GM12878 (cell line): ENCODE measurements at regions not wholly inside any gene's neighbourhood (a gene's known extent, or its start where the extent isn't known, plus 50 kb on each side); places are given as distances from the start of the nearest gene placed in this dataset.

Experiments used
- MYC ChIP-seq: IDR thresholded peaks from 2 replicates; pipeline ENCODE4 v1.6.1; 2011; ENCODE audit warnings: mild to moderate bottlenecking, low read length, moderate library complexity, inconsistent platforms; ENCODE audit not compliant: insufficient read depth, insufficient replicate concordance, insufficient read length, severe bottlenecking
- POLR2AphosphoS5 ChIP-seq: IDR thresholded peaks from 2 replicates; pipeline ENCODE4 v1.6.1; 2011; ENCODE audit warnings: mild to moderate bottlenecking, low read length, inconsistent platforms
- RAD21 ChIP-seq: IDR thresholded peaks from 2 replicates; pipeline ENCODE4 v1.6.1; 2011; ENCODE audit warnings: mild to moderate bottlenecking, low read depth, low read length, moderate library complexity; ENCODE audit not compliant: insufficient read depth
- SMC3 ChIP-seq: IDR thresholded peaks from 2 replicates; pipeline ENCODE4 v1.6.1; 2011; ENCODE audit warnings: low read length, improper control_type of control experiment, borderline replicate concordance
- SP1 ChIP-seq: IDR thresholded peaks from one replicate; pipeline ENCODE4 v1.6.1; 2011; ENCODE audit warnings: low read depth, low read length
- ZBTB4 ChIP-seq: fragments of 450-650 bp; formaldehyde crosslinking; IDR thresholded peaks from 2 replicates; pipeline ENCODE4 v1.4.0; 2022; ENCODE audit warnings: mild to moderate bottlenecking, moderate library complexity
- TF ChIP-seq, protein P1 (sequence below), 3 experiments: IDR thresholded peaks in 2 of 3; conservative IDR thresholded peaks in 1 of 3; 2 replicates each; pipeline ENCODE4 v1.5.1; 2011; ENCODE audit warnings: low read depth in 3 of 3, low read length in 3 of 3, mild to moderate bottlenecking in 3 of 3, control low read depth in 2 of 3, moderate library complexity in 2 of 3, inconsistent platforms in 1 of 3, mixed read lengths in 1 of 3; ENCODE audit not compliant: control insufficient read depth in 2 of 3, insufficient read depth in 1 of 3; ENCODE audit errors: extremely low read depth in 1 of 3

GRCh38 chr5:64110222-64110621 is 55.4 kb upstream of the RNF180 start:
- TF ChIP-seq ZBTB4 (CRISPR knock-in tag) (no peak), SP1 (no peak), SMC3 (no peak), RAD21 (no peak), MYC (no peak), POLR2AphosphoS5 (no peak)
- TF ChIP-seq, protein P1, sequence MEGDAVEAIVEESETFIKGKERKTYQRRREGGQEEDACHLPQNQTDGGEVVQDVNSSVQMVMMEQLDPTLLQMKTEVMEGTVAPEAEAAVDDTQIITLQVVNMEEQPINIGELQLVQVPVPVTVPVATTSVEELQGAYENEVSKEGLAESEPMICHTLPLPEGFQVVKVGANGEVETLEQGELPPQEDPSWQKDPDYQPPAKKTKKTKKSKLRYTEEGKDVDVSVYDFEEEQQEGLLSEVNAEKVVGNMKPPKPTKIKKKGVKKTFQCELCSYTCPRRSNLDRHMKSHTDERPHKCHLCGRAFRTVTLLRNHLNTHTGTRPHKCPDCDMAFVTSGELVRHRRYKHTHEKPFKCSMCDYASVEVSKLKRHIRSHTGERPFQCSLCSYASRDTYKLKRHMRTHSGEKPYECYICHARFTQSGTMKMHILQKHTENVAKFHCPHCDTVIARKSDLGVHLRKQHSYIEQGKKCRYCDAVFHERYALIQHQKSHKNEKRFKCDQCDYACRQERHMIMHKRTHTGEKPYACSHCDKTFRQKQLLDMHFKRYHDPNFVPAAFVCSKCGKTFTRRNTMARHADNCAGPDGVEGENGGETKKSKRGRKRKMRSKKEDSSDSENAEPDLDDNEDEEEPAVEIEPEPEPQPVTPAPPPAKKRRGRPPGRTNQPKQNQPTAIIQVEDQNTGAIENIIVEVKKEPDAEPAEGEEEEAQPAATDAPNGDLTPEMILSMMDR (IDR thresholded peaks at IDR 0.05 in 2 of 3, conservative IDR thresholded peaks at IDR 0.05 in 1 of 3; ENCODE audit: control insufficient read depth in 2 of 3, extremely low read depth in 1 of 3, insufficient read depth in 1 of 3, low read depth in 3 of 3, low read length in 3 of 3) = no peak
